CD4-positive, alpha-beta T cell (primary cell): ENCODE measurements at regions not wholly inside any gene's neighbourhood (a gene's known extent, or its start where the extent isn't known, plus 50 kb on each side); places are given as distances from the start of the nearest gene placed in this dataset.
A peak's percentile ranks its signal among the peaks of the same experiment; 100 is the strongest.

Experiments
- ATAC-seq: fragments of 200-7000 bp; cut with Tn5 transposase; one replicate; pipeline ENCODE4 v1.10.0; 2022; ENCODE audit warnings: mild to moderate bottlenecking; ENCODE audit not compliant: poor library complexity
- CTCF ChIA-PET: fragments of 350-600 bp; sonication (Branson Sonifier 250); formaldehyde crosslinking; loops from one replicate; lab custom pipeline; 2021; ENCODE audit warnings: antibody characterized with exemption, inconsistent platforms; lab: Charles Lee
- POLR2A ChIA-PET: fragments of 350-600 bp; sonication (Branson Sonifier 250); formaldehyde crosslinking; loops from one replicate; lab custom pipeline; 2021; ENCODE audit warnings: antibody characterized with exemption, inconsistent platforms; lab: Charles Lee
- DNase-seq, 14 experiments: peaks; one replicate each; pipeline ENCODE4 v3.0.0-alpha.2; 2013 to 2020; ENCODE audit warnings: mixed read lengths in 2 of 14
- H3K27ac ChIP-seq, 2 donors: one replicate each; pipeline versions ENCODE4 v1.5.1 to v1.7.0; 2013; ENCODE audit warnings: low read length in 2 of 2, low read depth in 1 of 2, mild to moderate bottlenecking in 1 of 2
- H3K27me3 ChIP-seq, 2 experiments: 1 replicate in 1 of 2; 2 replicates in 1 of 2; pipeline versions ENCODE4 v1.6.1 to v1.7.0; 2013; ENCODE audit warnings: low read length in 2 of 2, control low read depth in 1 of 2, mild to moderate bottlenecking in 1 of 2, moderate library complexity in 1 of 2; ENCODE audit not compliant: insufficient read depth in 2 of 2, control insufficient read depth in 1 of 2
- H3K36me3 ChIP-seq: one replicate; pipeline ENCODE4 v1.6.1; 2013; ENCODE audit warnings: low read length, control low read depth; ENCODE audit not compliant: insufficient read depth
- H3K4me1 ChIP-seq: one replicate; pipeline ENCODE4 v1.6.1; 2013; ENCODE audit warnings: low read length, control low read depth; ENCODE audit not compliant: insufficient read depth
- H3K4me3 ChIP-seq: one replicate; pipeline ENCODE4 v1.5.1; 2013; ENCODE audit warnings: mild to moderate bottlenecking, low read length, moderate library complexity
- H3K9me3 ChIP-seq, 2 experiments: 1 replicate in 1 of 2; 2 replicates in 1 of 2; pipeline versions ENCODE4 v1.6.1 to v1.7.0; 2013; ENCODE audit warnings: low read length in 2 of 2, mild to moderate bottlenecking in 2 of 2, control low read depth in 1 of 2, moderate library complexity in 1 of 2; ENCODE audit not compliant: control insufficient read depth in 1 of 2, insufficient read depth in 1 of 2
- H3K27ac Mint-ChIP-seq: one replicate; pipeline ENCODE4 v1.8.0; 2020; ENCODE audit warnings: mixed read lengths
- H3K27me3 Mint-ChIP-seq: one replicate; pipeline ENCODE4 v1.8.0; 2021; ENCODE audit warnings: mixed read lengths
- H3K36me3 Mint-ChIP-seq: one replicate; pipeline ENCODE4 v1.8.0; 2021; ENCODE audit warnings: low read depth, mixed read lengths
- H3K4me1 Mint-ChIP-seq: one replicate; pipeline ENCODE4 v1.8.0; 2021; ENCODE audit warnings: low read depth, mixed read lengths
- H3K4me3 Mint-ChIP-seq: one replicate; pipeline ENCODE4 v1.8.0; 2020; ENCODE audit warnings: mild to moderate bottlenecking, mixed read lengths
- H3K9me3 Mint-ChIP-seq: one replicate; pipeline ENCODE4 v1.8.0; 2020; ENCODE audit warnings: mixed read lengths
- intact Hi-C, 2 experiments: fragments of 100-400 bp; cut with DNase I in 1 of 2; cut with micrococcal nuclease in 1 of 2; formaldehyde crosslinking; loops; one replicate each; pipeline versions ENCODE4 v1.15.1 to v1.9.0; 2023 to 2025; cut with DNase I, micrococcal nuclease
- TF ChIP-seq, protein P1 (sequence below): fragments of 200-600 bp; IDR thresholded peaks from one replicate; pipeline ENCODE4 v1.8.0; 2022; ENCODE audit warnings: antibody characterized with exemption, mild to moderate bottlenecking

DNA sequence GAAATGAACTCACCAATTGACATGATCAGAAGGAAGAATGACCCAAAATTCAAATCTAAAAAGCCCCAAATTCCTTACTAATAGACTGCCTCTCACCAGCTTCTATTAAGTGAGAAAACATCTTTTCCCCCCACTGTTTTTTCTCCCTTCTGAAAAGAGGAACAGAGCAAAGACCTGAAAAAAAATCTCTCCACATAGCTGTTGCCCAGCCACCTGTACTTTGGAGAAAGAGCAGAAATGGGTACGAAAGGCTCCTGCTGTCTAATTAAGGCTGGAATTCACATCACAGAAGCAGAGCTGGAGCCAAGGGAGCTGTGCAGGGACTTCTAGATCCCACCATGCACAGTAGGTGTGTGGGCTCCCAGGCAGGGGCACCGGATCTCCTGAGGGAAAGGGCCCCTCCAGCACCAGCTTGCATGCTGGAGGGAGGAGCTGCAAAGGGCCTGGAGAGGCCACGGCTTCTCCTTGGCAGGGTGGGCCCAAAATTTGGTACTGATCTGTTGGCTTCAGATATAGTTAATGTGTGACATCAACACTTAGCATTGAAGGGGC, 73.2 kb upstream of the DUSP22 start:
- Mint-ChIP-seq H3K27ac (no peak overlapping the region), H3K36me3 (no peaks in the 10 kb centered on the region), H3K27me3 (no peaks in the 10 kb centered on the region), H3K9me3 (no peaks in the 10 kb centered on the region), H3K4me1 (peaks cover 18% of the 10 kb centered on the region), H3K4me3 (no peak overlapping the region)
- Histone ChIP-seq H3K27ac (no peak overlapping the region), H3K4me3 (no peak overlapping the region), H3K27me3 (no peaks in the 10 kb centered on the region), H3K36me3 (no peaks in the 10 kb centered on the region), H3K4me1 (peaks cover 20% of the 10 kb centered on the region), H3K9me3 (peaks cover 0 to 7% of the 10 kb centered on the region in 2 experiments)
- TF ChIP-seq, protein P1, sequence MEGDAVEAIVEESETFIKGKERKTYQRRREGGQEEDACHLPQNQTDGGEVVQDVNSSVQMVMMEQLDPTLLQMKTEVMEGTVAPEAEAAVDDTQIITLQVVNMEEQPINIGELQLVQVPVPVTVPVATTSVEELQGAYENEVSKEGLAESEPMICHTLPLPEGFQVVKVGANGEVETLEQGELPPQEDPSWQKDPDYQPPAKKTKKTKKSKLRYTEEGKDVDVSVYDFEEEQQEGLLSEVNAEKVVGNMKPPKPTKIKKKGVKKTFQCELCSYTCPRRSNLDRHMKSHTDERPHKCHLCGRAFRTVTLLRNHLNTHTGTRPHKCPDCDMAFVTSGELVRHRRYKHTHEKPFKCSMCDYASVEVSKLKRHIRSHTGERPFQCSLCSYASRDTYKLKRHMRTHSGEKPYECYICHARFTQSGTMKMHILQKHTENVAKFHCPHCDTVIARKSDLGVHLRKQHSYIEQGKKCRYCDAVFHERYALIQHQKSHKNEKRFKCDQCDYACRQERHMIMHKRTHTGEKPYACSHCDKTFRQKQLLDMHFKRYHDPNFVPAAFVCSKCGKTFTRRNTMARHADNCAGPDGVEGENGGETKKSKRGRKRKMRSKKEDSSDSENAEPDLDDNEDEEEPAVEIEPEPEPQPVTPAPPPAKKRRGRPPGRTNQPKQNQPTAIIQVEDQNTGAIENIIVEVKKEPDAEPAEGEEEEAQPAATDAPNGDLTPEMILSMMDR, result no peak
- intact Hi-C loops, result no loop called here
- DNase-seq (no peak), ATAC-seq (no peak)
- POLR2A ChIA-PET, result no interaction called here
- CTCF ChIA-PET, result no interaction called here

DNA sequence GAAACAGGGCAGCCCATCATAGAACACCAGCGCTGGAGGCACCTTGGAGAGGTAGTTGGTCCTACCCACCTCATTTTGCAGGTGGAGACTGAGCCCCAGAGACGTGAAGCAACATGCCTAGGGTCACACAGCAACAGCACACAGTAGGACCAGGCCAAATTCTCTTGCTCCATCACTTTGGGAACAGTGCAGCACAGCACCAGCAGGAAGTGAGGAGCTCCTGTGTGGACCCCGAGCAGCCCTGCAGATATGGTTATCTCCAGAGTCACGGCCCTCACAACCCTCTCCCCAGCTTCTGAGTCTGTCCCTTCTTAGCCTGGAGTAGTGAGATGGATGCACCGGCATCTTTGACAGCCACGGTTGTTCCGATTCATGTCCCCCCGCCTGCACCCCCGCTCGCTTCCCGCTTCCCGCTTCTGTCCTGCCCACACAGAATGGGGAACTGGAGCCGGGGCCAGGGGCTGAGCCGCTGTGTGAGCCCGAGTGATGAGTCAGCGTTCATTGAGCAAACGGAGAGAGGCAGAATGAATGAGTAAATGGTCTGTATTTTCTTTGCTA, 72.6 kb upstream of the DUSP22 start:
- peaks cover 0 to 4% of the 10 kb centered on the region in 2 experiments for H3K9me3 ChIP-seq
- Mint-ChIP-seq H3K4me1 (peaks cover 24% of the 10 kb centered on the region), H3K27me3 (no peaks in the 10 kb centered on the region), H3K36me3 (no peaks in the 10 kb centered on the region), H3K4me3 (no peak overlapping the region), H3K27ac (no peak overlapping the region), H3K9me3 (no peaks in the 10 kb centered on the region)
- TF ChIP-seq, protein P1, result no peak
- no peak overlapping the region for H3K27ac ChIP-seq
- ChIA-PET POLR2A (no interaction called here), CTCF (no interaction called here)
- no peaks in the 10 kb centered on the region for H3K27me3 ChIP-seq
- intact Hi-C loops, result no loop called here
- no peak for ATAC-seq
- peak in 3 of 14 experiments; percentile 22 to 71 (median 67) for DNase-seq
- H3K36me3 ChIP-seq, result no peaks in the 10 kb centered on the region
- peaks cover 26% of the 10 kb centered on the region for H3K4me1 ChIP-seq
- H3K4me3 ChIP-seq, result no peak overlapping the region

DNA sequence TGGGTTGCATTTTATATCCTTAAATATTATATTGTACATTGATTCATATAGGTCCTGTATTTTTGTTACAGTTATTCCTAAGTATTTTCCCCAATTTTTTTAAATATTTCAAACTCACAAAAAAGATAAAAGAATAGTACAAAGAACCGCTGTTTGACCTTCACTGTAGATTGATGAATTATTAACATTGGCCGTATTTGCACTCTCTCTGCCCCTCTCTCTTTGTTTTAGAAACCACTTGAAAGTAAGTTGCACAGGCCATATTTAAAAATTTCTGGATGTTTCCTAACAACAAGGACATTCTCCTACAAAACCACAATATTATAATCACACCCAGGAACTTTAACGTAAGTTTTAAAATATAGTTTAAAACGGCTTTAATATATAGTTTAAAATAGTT, 72.0 kb upstream of the DUSP22 start:
- TF ChIP-seq, protein P1, result no peak
- Mint-ChIP-seq H3K4me3 (no peak overlapping the region), H3K27ac (no peak overlapping the region), H3K4me1 (peaks cover 30% of the 10 kb centered on the region), H3K9me3 (no peaks in the 10 kb centered on the region), H3K36me3 (no peaks in the 10 kb centered on the region), H3K27me3 (no peaks in the 10 kb centered on the region)
- H3K9me3 ChIP-seq, result peaks cover 0 to 4% of the 10 kb centered on the region in 2 experiments
- CTCF ChIA-PET, result interaction anchor here (3.2 kb wide), 1 partner anchor 31 kb away, joined by 13 read pairs; no protein-coding TSS in a partner anchor
- DNase-seq, result no peak
- H3K27me3 ChIP-seq, result no peaks in the 10 kb centered on the region
- no peaks in the 10 kb centered on the region for H3K36me3 ChIP-seq
- ATAC-seq, result no peak
- no peak overlapping the region for H3K4me3 ChIP-seq
- peaks cover 31% of the 10 kb centered on the region for H3K4me1 ChIP-seq
- POLR2A ChIA-PET, result interaction anchor here (1.3 kb wide), 1 partner anchor 51 kb away, joined by 4 read pairs; no protein-coding TSS in a partner anchor
- H3K27ac ChIP-seq, result no peak overlapping the region
- intact Hi-C loops, result no loop called here
